PFSK-1 (cell line): ENCODE measurements at regions not wholly inside any gene's neighbourhood (a gene's known extent, or its start where the extent isn't known, plus 50 kb on each side); places are given as distances from the start of the nearest gene placed in this dataset.

Experiments
- POLR2AphosphoS5 ChIP-seq: IDR thresholded peaks from 2 replicates; pipeline ENCODE4 v1.6.1; 2012; ENCODE audit warnings: low read depth, mild to moderate bottlenecking, control low read depth, low read length, moderate library complexity
- SIN3A ChIP-seq: IDR thresholded peaks from 2 replicates; pipeline ENCODE4 v1.6.1; 2012; ENCODE audit warnings: mild to moderate bottlenecking, low read length, moderate library complexity, borderline replicate concordance; ENCODE audit not compliant: insufficient read depth
- TAF1 ChIP-seq: IDR thresholded peaks from 2 replicates; pipeline ENCODE4 v1.6.1; 2012; ENCODE audit warnings: low read length, control low read depth, borderline replicate concordance; ENCODE audit not compliant: insufficient read depth
- TF ChIP-seq, protein P1 (sequence below), 2 experiments: IDR thresholded peaks; 2 replicates each; pipeline versions ENCODE4 v1.6.1 to v1.8.0; 2011 to 2012; ENCODE audit warnings: low read depth in 2 of 2, low read length in 2 of 2, control low read depth in 1 of 2, inconsistent platforms in 1 of 2, mild to moderate bottlenecking in 1 of 2, moderate library complexity in 1 of 2; ENCODE audit not compliant: insufficient read depth in 1 of 2

DNA sequence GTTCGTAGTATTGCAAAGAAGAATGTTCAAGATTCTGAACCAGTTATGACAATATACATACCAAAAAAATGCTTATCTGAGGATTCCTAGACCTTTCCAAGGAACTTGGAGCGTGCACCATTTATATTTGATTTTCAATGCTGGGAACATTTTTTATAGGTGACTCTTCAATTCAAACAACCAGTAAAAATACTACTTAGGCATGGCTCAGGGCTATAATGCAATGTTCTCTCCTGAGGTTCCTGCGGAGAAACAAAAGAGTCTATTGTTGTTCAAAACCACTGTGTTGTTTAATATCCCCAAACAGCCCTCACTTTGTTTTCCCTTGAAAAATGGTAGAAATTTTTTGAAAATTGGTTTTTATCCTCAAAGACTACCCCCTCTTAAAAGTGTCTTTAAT, 335.7 kb upstream of the IZUMO3 start:
- TF ChIP-seq POLR2AphosphoS5 (no peak), TAF1 (no peak), SIN3A (no peak)
- TF ChIP-seq, protein P1, sequence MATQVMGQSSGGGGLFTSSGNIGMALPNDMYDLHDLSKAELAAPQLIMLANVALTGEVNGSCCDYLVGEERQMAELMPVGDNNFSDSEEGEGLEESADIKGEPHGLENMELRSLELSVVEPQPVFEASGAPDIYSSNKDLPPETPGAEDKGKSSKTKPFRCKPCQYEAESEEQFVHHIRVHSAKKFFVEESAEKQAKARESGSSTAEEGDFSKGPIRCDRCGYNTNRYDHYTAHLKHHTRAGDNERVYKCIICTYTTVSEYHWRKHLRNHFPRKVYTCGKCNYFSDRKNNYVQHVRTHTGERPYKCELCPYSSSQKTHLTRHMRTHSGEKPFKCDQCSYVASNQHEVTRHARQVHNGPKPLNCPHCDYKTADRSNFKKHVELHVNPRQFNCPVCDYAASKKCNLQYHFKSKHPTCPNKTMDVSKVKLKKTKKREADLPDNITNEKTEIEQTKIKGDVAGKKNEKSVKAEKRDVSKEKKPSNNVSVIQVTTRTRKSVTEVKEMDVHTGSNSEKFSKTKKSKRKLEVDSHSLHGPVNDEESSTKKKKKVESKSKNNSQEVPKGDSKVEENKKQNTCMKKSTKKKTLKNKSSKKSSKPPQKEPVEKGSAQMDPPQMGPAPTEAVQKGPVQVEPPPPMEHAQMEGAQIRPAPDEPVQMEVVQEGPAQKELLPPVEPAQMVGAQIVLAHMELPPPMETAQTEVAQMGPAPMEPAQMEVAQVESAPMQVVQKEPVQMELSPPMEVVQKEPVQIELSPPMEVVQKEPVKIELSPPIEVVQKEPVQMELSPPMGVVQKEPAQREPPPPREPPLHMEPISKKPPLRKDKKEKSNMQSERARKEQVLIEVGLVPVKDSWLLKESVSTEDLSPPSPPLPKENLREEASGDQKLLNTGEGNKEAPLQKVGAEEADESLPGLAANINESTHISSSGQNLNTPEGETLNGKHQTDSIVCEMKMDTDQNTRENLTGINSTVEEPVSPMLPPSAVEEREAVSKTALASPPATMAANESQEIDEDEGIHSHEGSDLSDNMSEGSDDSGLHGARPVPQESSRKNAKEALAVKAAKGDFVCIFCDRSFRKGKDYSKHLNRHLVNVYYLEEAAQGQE (IDR thresholded peaks at IDR 0.05; ENCODE audit: insufficient read depth in 1 of 2, low read depth in 2 of 2, low read length in 2 of 2) = no peak
